ENCODE measurements at regions not wholly inside any gene's neighbourhood (a gene's known extent, or its start where the extent isn't known, plus 50 kb on each side); places are given as distances from the start of the nearest gene placed in this dataset.
"Not testable (repeated sequence)": the region's sequence is repeated elsewhere in the genome, so short reads cannot be mapped to it uniquely, and the experiment has no call there.

DNA sequence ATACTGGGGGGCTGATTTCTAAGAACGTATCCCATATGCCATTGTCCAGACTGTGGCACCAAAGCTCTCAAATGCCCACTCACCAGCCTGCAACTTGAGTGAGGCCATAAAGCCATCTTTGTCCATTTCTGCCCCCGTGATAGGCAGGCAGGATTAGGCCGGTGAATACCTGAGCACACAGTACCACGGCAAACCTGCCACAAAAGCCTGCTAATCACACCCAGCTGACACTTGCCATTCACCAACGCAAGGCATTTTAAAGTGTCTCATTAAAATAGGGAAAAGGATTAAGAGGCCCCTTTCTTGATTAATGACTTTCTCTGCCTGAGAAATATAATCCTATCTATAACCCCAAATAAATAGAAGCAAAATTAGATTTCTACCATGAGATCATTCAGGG, 111.4 kb upstream of the NANOS1 start:
- no peak for DNase-seq

DNA sequence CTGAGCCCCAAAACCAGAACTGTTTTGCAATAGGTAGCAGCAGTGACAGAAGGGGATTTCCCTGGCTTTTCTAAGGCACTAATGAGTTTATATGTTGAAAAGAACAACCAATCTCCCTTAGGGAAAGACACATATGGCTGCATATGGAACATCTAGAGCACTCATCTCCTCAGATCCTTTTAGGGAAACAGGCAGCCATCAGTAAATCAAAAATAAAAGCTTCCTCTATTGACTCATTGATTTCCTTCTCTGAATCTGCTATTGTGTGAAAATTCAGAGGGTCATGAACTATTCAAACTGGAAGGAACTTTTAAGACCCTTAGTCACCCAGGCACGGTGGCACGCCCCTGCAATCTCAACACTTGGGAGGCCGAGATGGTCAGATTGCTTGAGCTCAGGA, 110.9 kb upstream of the NANOS1 start:
- no peak for DNase-seq

DNA sequence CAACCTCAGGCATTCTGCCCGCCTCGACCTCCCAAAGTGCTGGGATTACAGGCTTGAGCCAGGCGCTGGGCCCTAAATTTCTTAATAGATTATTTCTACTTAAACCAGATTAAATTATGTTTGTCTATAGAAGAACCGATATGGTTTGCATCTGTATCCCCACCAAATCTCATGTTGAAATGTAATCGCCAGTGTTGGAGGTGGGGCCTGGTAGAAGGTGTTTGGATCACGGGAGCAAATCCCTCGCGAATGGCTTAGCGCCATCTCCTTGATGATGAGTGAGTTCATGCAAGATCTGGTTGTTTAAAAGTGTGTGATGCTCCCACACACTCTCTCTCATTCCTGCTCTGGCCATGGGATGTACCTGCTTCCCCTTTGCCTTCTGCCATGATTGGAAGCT, 109.3 kb upstream of the NANOS1 start:
- no peak for DNase-seq

GRCh38 chr10:118922226-118922625, 107.3 kb upstream of the NANOS1 start:
- DNase-seq = no peak

DNA sequence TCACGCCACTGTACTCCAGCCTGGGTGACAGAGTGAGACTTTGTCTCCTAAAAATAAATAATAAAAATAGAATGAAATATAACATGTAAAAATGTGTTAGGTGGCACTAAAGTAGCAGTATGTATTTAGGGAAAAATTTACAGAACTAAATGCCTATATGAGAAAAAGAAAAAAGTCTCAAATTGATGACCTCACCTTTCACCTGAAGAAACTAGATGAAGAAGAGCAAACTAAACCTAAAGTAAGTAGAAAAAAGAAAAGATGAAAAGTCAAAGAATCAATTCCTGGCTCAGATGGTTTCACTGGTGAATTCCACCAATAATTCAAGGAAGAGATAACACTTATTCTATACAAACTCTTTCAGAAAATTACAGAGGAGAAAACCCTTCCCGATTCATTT, 106.5 kb upstream of the NANOS1 start:
- DNase-seq = no peak

GRCh38 chr10:118924493-118924892, 105.0 kb upstream of the NANOS1 start:
- DNase-seq = no peak

DNA sequence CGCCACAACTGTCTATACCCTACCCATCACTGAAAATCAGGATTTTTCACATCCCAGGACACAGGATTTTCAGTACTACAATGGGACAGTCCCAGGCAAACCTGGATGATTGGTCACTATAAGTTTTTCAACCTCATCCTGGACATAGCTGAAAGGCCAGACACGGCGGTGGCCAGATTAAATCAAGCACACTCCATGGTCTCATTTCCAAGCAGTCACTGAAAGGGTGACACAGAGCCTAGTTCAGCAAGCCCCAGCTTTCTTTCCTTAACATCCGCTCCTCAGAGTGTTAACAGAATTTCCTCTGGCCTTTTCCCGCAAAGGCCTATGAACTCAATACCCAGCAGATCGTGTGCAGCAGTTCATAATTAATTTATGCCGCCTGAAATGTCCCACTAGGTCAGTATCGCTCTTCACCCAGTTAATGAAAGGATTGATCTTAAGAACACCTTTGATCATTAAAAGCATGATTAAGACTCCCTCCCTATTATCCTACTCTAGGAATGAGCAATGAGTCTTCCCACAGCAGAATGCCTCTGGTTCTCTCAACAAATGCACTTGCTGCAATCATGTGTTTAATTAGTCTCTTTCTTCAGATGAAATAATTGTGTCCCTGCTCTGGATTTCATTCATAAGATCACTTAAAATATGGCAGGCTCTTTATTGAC, 104.0 kb upstream of the NANOS1 start:
- no peak for DNase-seq

GRCh38 chr10:118926072-118926417, 103.5 kb upstream of the NANOS1 start:
- no peak for DNase-seq

DNA sequence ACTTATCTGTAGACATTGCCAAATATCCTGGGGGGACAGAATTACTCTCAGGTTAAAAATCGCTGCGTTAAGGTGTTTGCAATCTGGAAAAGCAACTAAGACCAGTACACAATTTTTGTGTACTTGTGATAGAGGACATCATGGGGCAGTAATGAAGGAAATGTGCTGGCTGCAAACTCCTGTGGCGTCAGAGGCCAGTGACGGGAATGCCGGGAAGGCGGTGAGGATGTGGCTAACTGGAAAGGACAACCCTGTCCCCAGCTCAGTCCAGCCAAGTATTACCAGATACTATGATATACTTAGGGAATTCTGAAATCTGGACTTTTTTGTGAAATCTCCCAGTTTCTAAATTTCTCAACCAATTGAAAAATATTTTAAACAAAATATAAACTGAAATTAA, 103.1 kb upstream of the NANOS1 start:
- no peak for DNase-seq

GRCh38 chr10:118926903-118927302, 102.6 kb upstream of the NANOS1 start:
- no peak for DNase-seq

- no peak for DNase-seq
These were observed 102.2 kb upstream of the NANOS1 start for GRCh38 chr10:118927321-118927720.

DNA sequence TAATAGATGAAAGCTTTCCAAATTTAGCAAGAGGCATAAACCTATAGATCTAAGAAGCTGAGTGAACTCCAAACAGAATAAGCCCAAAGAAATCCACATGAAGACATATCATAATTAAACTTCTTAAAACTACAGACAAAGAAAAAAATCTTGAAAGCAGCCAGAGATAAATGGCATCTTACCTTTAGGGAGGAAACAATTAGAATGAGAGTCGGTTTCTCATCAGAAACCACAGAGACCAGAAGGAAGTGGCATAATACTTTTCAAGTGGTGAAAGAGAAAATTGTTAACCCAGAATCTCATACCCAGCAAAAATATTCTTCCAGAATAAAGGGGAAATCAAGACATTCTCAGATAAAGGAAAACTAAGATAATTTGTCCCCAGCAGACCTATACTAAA, 98.9 kb upstream of the NANOS1 start:
- no peak for DNase-seq

DNA sequence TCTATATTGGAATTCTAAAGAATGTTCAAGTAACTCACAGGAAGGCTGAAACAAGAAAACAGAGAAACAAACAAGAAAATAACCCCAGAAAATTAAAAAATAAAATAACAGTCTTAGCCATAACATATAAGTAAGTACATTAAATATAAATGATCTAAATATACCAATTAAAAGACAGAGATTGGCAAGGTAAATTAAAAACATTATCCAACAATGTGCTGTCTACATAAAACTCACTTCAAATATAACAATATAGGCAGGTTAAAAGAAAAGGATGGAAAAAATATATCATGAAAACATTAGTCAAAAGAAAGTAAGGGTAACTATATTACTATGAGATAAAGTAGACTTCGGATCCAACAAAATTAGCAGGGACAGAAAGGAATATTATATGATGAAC, 98.1 kb upstream of the NANOS1 start:
- no peak for DNase-seq

DNA sequence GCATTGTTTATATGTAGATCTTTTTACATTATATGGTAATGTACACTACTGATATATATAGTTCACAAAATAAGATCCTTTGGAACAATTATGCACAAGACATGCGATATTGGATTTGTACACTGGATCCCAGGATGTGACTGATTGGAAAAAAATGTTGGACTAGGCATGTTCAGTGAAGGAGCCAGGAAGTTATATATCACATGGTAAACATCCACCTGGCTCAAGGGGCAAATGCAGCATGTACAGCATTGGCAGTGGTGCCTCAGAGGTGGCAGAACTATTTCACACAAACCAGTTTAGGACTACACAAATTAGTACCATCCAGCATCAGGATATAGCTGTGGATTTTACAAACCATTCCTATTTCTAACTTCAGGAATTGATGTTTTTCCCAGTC, 97.4 kb upstream of the NANOS1 start:
- DNase-seq = not testable (repeated sequence)

DNA sequence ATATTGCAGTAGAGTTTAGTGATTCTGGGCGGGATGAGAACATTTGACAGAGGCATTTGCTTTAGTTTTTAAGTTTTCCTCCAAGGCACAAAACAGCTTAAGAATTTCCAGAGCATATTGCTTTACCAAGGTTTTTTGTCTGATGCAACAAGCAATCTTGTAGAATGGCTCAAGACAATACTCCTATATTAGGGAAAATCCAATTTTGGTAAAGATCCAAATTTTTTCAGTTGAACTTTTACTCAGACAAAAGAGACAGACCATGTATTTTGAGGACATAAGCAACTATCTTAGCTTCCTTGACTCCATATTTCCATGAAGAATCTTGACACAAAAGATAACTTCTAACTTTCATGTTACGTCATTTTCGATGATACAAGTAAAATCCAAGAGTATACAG, 92.3 kb upstream of the NANOS1 start:
- DNase-seq = no peak

- no peak for DNase-seq
These were observed 90.1 kb upstream of the NANOS1 start for GRCh38 chr10:118939211-118940007.

DNA sequence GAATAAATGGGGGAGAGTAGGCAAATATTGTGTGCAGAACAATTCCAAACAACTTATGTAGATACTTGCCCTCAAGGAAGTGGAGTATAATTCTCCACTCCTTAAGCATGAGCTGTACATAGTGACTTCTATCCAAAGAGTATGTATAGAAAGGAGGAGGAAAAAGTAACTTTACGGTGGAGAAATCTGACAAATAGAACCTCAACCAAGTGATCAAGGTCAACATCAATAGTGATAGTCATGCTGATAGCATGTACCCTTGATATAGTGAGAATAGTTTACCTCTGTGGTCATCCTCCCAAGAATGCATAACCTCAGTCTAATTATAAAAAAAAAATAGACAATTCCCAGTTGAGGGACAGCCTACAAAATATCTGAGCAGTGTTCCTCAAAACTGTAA, 89.1 kb upstream of the NANOS1 start:
- no peak for DNase-seq

DNA sequence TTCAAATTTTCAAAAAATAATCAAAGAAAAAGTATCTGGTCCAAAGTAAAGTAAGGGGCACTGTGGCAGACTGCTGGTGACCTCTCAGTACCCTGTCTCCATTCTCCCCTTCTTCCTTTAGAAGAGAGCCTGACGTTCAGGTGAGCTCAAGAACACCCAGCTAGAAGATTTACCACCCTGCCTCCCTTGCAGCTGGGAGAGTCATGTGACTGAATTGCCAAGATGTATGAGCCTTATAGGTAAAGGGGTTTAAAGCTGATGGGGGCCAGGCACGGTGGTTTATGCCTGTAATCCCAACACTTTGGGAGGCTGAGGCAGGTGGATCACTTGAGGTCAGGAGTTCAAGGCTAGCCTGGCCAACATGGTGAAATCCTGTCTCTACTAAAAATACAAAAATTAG, 86.3 kb upstream of the NANOS1 start:
- no peak for DNase-seq

DNA sequence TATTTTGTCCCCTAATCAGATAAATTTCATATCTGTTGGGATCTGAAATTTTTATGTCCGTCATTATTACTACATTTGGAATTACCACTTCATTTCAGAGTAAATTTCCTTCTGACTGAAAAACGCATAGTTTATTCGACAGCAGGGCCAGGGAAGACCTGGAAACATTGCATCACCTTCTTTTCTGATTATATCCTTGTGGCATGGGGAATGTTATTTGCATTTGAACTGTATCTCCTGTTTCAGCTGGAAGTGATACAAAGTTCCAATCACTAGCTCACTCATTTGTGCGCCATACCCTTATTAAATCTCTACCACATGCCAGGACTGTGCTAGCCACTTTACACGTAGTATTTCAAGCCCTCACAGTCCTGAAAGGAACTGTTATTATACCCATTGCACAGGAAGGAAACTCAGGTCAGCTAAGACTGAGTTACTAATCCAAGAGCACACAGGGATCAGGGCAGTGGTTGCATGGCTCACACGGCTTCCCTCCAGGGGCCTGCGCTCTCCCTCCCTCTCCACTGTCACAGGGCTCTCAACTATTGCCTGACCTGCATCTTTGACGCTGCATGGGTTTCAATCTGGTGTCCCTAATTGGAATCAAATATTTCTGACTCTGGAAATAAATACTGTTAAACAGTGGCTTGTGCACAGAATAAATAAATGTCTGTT, 84.4 kb upstream of the NANOS1 start:
- DNase-seq = no peak

GRCh38 chr10:118948786-118949185, 80.7 kb upstream of the NANOS1 start:
- no peak for DNase-seq

DNA sequence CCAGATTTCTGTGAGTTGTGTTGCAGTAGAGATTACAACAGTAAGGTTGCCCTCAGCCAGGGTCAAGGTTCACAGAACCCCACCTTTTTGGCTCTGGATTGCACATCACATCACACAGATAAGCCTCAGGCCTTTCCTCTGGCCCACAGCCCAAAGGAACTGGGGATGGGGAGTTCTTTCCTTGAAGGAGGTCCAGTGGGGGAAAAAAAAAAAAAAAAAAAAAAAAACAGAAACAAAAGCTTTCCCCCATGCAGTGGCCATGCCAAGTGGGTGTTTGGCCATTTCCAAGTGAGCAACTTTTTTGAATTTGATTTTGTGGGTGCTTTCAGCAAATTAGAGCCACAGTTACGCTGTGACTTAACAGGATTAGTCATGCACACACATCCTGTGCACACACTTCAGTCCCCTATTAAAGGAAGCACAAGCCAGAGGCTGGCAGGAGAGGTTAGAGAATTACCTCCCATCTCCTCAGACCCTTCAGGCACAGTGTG, 79.3 kb upstream of the NANOS1 start:
- DNase-seq = no peak

DNA sequence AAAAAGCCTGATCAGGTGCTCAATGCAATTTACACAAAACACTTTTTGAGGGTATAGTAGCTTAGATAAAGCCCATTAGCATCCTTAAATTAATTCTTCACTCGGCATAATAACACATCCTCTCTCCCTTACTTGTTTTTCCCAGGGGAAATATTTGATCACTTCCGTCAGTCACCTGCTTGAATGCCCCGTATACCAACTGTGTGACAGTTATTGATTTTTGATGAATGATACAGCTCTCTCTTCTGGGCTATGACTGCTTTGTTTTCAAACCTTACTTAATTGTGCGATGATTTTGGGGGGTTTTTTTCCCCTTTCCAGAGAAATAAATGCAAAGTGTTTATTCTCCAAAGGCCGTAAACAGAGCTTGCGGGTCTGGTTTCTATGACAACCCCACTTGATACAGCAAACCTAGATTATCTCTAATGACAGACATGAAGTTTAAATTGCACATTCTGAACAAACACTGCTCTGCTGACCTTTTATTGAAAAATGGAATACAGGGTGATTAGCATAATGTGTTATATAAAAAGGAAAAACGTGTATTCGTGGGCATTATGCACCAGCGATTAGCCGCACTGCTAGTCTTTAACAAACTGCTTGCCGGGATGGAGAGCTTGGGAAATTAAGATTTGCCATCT, 78.4 kb upstream of the NANOS1 start:
- DNase-seq = no peak

DNA sequence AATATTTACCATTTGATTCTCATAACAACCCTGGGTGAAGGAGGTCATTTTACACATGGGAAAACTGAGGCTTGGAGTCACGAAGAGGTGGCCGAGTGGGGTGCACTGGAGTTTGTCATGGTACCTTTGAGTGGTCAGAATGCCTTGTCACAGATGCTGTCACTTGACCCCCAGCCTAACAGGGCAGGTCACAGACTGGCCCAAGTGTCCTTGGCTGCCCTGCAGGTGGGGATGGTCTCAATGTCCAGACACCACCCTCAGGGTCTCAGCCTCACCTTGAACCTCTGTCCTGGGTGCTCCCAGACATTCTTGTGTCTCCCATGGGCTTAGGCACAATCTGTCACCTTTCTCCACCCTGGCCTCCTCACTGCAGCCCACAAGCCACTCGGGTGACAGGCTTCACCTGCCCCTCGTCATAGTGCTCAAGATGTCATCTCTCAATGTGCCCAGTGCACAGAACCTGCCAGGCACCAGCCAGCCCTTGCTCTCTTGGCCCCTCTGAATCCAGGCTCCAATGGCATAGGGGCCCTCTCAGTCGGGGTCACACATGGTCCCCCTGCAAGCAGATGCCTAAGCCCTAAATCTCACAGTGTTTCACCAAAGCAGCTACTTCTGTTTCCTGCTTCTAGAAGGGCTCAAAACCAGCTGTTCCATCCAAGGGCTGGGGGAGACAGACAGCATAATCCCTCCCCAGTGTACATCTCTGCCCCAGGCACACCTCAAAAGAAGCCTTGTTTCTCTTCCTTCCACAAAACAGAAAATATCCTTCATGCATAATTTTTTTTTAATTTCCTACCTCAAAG, 76.8 kb upstream of the NANOS1 start:
- no peak for DNase-seq
